CD14-positive monocyte (primary cell): ENCODE measurements at regions not wholly inside any gene's neighbourhood (a gene's known extent, or its start where the extent isn't known, plus 50 kb on each side); places are given as distances from the start of the nearest gene placed in this dataset.

Experiments used
- DNase-seq, 3 donors: peaks; one replicate each; pipeline ENCODE4 v3.0.0-alpha.2; 2011 to 2022
- H2AFZ ChIP-seq: 2 replicates; pipeline ENCODE4 v1.6.0; 2012; ENCODE audit warnings: mild to moderate bottlenecking, low read depth, low read length, inconsistent platforms; ENCODE audit not compliant: insufficient read depth, poor library complexity, severe bottlenecking
- H3K27ac ChIP-seq, 2 donors: 1 replicate in 1 of 2; 2 replicates in 1 of 2; pipeline ENCODE4 v1.5.1; 2012 to 2013; ENCODE audit warnings: low read length in 2 of 2, control low read depth in 1 of 2, inconsistent platforms in 1 of 2, low read depth in 1 of 2, mild to moderate bottlenecking in 1 of 2
- H3K27me3 ChIP-seq, 2 donors: one replicate each; pipeline versions ENCODE4 v1.6.0 to v1.6.1; 2011 to 2013; ENCODE audit warnings: low read length in 2 of 2; ENCODE audit not compliant: control insufficient read depth in 2 of 2, insufficient read depth in 2 of 2
- H3K36me3 ChIP-seq, 2 donors: replicated peaks in 1 of 2; 1 replicate in 1 of 2; 2 replicates in 1 of 2; pipeline versions ENCODE4 v1.5.1 to v1.6.1; 2012 to 2013; ENCODE audit warnings: low read length in 2 of 2, control low read depth in 1 of 2, inconsistent platforms in 1 of 2, mild to moderate bottlenecking in 1 of 2; ENCODE audit not compliant: insufficient read depth in 2 of 2, control insufficient read depth in 1 of 2
- H3K4me1 ChIP-seq, 2 donors: 1 replicate in 1 of 2; 2 replicates in 1 of 2; pipeline versions ENCODE4 v1.5.1 to v1.6.1; 2012 to 2013; ENCODE audit warnings: low read length in 2 of 2, control low read depth in 1 of 2, inconsistent platforms in 1 of 2, mild to moderate bottlenecking in 1 of 2, moderate library complexity in 1 of 2; ENCODE audit not compliant: insufficient read depth in 2 of 2, control insufficient read depth in 1 of 2
- H3K4me2 ChIP-seq: replicated peaks from 2 replicates; pipeline ENCODE3; 2012; ENCODE audit warnings: low read length, moderate library complexity, mild to moderate bottlenecking; ENCODE audit not compliant: poor library complexity, severe bottlenecking; ENCODE audit errors: extremely low read depth
- H3K4me3 ChIP-seq, 3 experiments: fragments of 200-600 bp in 1 of 3; sonication (generic) in 1 of 3; replicated peaks in 1 of 3; 1 replicate in 2 of 3; 2 replicates in 1 of 3; pipeline ENCODE4 v1.5.1; 2011 to 2013; ENCODE audit warnings: low read length in 3 of 3, mild to moderate bottlenecking in 3 of 3, control low read depth in 2 of 3, low read depth in 2 of 3, inconsistent platforms in 1 of 3, moderate library complexity in 1 of 3
- H3K79me2 ChIP-seq: 2 replicates; pipeline ENCODE4 v1.6.0; 2012; ENCODE audit warnings: mild to moderate bottlenecking, control low read depth, inconsistent platforms, low read length, moderate library complexity; ENCODE audit not compliant: insufficient read depth
- H3K9ac ChIP-seq: 2 replicates; pipeline ENCODE4 v1.6.0; 2017; ENCODE audit warnings: low read length, mild to moderate bottlenecking; ENCODE audit not compliant: insufficient read depth, poor library complexity, severe bottlenecking
- H3K9me3 ChIP-seq, 2 donors: replicated peaks in 1 of 2; 1 replicate in 1 of 2; 2 replicates in 1 of 2; pipeline versions ENCODE4 v1.5.1 to v1.6.1; 2012 to 2013; ENCODE audit warnings: low read length in 2 of 2, control low read depth in 1 of 2; ENCODE audit not compliant: control insufficient read depth in 1 of 2, insufficient read depth in 1 of 2
- H4K20me1 ChIP-seq: 2 replicates; pipeline ENCODE4 v1.6.0; 2012; ENCODE audit warnings: mild to moderate bottlenecking, low read length, control low read depth, moderate library complexity; ENCODE audit not compliant: insufficient read depth
- H3K27ac Mint-ChIP-seq, 7 donors: one replicate each; pipeline ENCODE4 v1.8.0; 2020; ENCODE audit warnings: mild to moderate bottlenecking in 7 of 7, mixed read lengths in 7 of 7, moderate library complexity in 6 of 7, inconsistent platforms in 2 of 7
- H3K27me3 Mint-ChIP-seq, 3 donors: one replicate each; pipeline ENCODE4 v1.8.0; 2021 to 2022; ENCODE audit warnings: low read depth in 3 of 3, mild to moderate bottlenecking in 3 of 3, mixed read lengths in 3 of 3, moderate library complexity in 3 of 3, inconsistent platforms in 1 of 3
- H3K36me3 Mint-ChIP-seq, 2 donors: one replicate each; pipeline ENCODE4 v1.8.0; 2020; ENCODE audit warnings: mixed read lengths in 2 of 2, inconsistent platforms in 1 of 2, mild to moderate bottlenecking in 1 of 2
- H3K4me1 Mint-ChIP-seq: one replicate; pipeline ENCODE4 v1.8.0; 2020; ENCODE audit warnings: mild to moderate bottlenecking, mixed read lengths
- H3K4me3 Mint-ChIP-seq, 2 donors: one replicate each; pipeline ENCODE4 v1.8.0; 2020; ENCODE audit warnings: mild to moderate bottlenecking in 2 of 2, mixed read lengths in 2 of 2, moderate library complexity in 1 of 2
- H3K9me3 Mint-ChIP-seq, 7 donors: one replicate each; pipeline ENCODE4 v1.8.0; 2020 to 2022; ENCODE audit warnings: mixed read lengths in 7 of 7, mild to moderate bottlenecking in 6 of 7, moderate library complexity in 6 of 7, inconsistent platforms in 2 of 7
- WGBS: methylation state at CpG from one replicate; pipeline ENCODE4 v1.1.5; 2013; ENCODE audit warnings: missing lambda C conversion rate; ENCODE audit not compliant: insufficient coverage; 5-methylcytosine and 5-hydroxymethylcytosine counted together
- intact Hi-C, 2 donors: fragments of 100-400 bp; cut with micrococcal nuclease; formaldehyde crosslinking; loops; one replicate each; pipeline versions ENCODE4 v1.15.0 to v1.15.1; 2023
- TF ChIP-seq, protein P1 (sequence below): fragments of 200-600 bp; IDR thresholded peaks from one replicate; pipeline ENCODE4 v1.8.0; 2022; ENCODE audit warnings: antibody characterized with exemption, mild to moderate bottlenecking

GRCh38 chr12:107494331-107494730, 191.3 kb upstream of the PWP1 start:
- TF ChIP-seq, protein P1, sequence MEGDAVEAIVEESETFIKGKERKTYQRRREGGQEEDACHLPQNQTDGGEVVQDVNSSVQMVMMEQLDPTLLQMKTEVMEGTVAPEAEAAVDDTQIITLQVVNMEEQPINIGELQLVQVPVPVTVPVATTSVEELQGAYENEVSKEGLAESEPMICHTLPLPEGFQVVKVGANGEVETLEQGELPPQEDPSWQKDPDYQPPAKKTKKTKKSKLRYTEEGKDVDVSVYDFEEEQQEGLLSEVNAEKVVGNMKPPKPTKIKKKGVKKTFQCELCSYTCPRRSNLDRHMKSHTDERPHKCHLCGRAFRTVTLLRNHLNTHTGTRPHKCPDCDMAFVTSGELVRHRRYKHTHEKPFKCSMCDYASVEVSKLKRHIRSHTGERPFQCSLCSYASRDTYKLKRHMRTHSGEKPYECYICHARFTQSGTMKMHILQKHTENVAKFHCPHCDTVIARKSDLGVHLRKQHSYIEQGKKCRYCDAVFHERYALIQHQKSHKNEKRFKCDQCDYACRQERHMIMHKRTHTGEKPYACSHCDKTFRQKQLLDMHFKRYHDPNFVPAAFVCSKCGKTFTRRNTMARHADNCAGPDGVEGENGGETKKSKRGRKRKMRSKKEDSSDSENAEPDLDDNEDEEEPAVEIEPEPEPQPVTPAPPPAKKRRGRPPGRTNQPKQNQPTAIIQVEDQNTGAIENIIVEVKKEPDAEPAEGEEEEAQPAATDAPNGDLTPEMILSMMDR, result no peak
- H3K9me3 ChIP-seq, result no peaks in the 10 kb centered on the region
- no peak overlapping the region for H3K4me3 ChIP-seq
- no peak for DNase-seq
- H2AFZ ChIP-seq, result no peak overlapping the region
- no peak overlapping the region for H3K4me2 ChIP-seq
- H4K20me1 ChIP-seq, result no peaks in the 10 kb centered on the region
- intact Hi-C loops, result no loop called here
- no peaks in the 10 kb centered on the region for H3K79me2 ChIP-seq
- no peaks in the 10 kb centered on the region for H3K36me3 ChIP-seq
- Mint-ChIP-seq H3K27ac (no peak overlapping the region), H3K4me3 (no peak overlapping the region), H3K27me3 (peaks cover 0 to 2% (median 0%) of the 10 kb centered on the region in 3 donors), H3K4me1 (peaks cover 16% of the 10 kb centered on the region), H3K9me3 (peaks cover 0 to 3% (median 0%) of the 10 kb centered on the region in 7 donors), H3K36me3 (no peaks in the 10 kb centered on the region)
- H3K9ac ChIP-seq, result no peak overlapping the region
- H3K4me1 ChIP-seq, result peaks cover 7 to 11% of the 10 kb centered on the region in 2 donors
- H3K27me3 ChIP-seq, result no peaks in the 10 kb centered on the region
- 100% methylated on average over 3 of the region's 5 CpGs for WGBS
- no peak overlapping the region for H3K27ac ChIP-seq

GRCh38 chr12:107495604-107496003, 190.0 kb upstream of the PWP1 start:
- Histone ChIP-seq H4K20me1 (no peaks in the 10 kb centered on the region), H2AFZ (no peak overlapping the region), H3K4me3 (no peak overlapping the region), H3K27me3 (no peaks in the 10 kb centered on the region), H3K27ac (no peak overlapping the region), H3K9me3 (no peaks in the 10 kb centered on the region), H3K79me2 (no peaks in the 10 kb centered on the region), H3K4me2 (no peak overlapping the region), H3K4me1 (peaks cover 7 to 11% of the 10 kb centered on the region in 2 donors), H3K9ac (no peak overlapping the region), H3K36me3 (no peaks in the 10 kb centered on the region)
- peaks cover 0 to 2% (median 0%) of the 10 kb centered on the region in 3 donors for H3K27me3 Mint-ChIP-seq
- intact Hi-C loops, result no loop called here
- TF ChIP-seq, protein P1, result no peak
- H3K27ac Mint-ChIP-seq, result no peak overlapping the region
- no CpG with 5 or more reads among the region's 2 CpGs for WGBS
- DNase-seq, result no peak
- H3K36me3 Mint-ChIP-seq, result no peaks in the 10 kb centered on the region
- H3K9me3 Mint-ChIP-seq, result peaks cover 0 to 3% (median 0%) of the 10 kb centered on the region in 7 donors
- H3K4me3 Mint-ChIP-seq, result no peak overlapping the region
- peaks cover 16% of the 10 kb centered on the region for H3K4me1 Mint-ChIP-seq
